SU-DHL-6 (cell line): ENCODE measurements at regions not wholly inside any gene's neighbourhood (a gene's known extent, or its start where the extent isn't known, plus 50 kb on each side); places are given as distances from the start of the nearest gene placed in this dataset.

ENCODE experiments used
- H2AFZ ChIP-seq: fragments of 200-600 bp; sonication (generic); 2 replicates; pipeline ENCODE4 v1.6.1; 2014; ENCODE audit warnings: low read depth, mild to moderate bottlenecking, moderate library complexity, mixed read lengths, antibody characterized with exemption, low read length; ENCODE audit not compliant: severe bottlenecking
- H3F3A ChIP-seq: fragments of 200-600 bp; shearing (Covaris generic); 2 replicates; pipeline ENCODE4 v1.6.0; 2016; ENCODE audit warnings: antibody characterized with exemption, mild to moderate bottlenecking; ENCODE audit not compliant: insufficient read depth
- H3K27ac ChIP-seq: fragments of 200-600 bp; sonication (generic); 2 replicates; pipeline ENCODE4 v1.5.1; 2016; ENCODE audit warnings: low read depth, mild to moderate bottlenecking, low read length, moderate library complexity, mixed read lengths
- H3K27me3 ChIP-seq: fragments of 200-600 bp; sonication (generic), shearing (Covaris generic); 2 replicates; pipeline ENCODE4 v1.6.0; 2014; ENCODE audit warnings: mild to moderate bottlenecking, low read length
- H3K36me3 ChIP-seq: fragments of 200-600 bp; sonication (generic); 2 replicates; pipeline ENCODE4 v1.6.1; 2014; ENCODE audit warnings: mild to moderate bottlenecking, low read length, mixed read lengths
- H3K4me2 ChIP-seq: fragments of 300-600, 200-600 bp; shearing (Covaris generic), sonication (generic); 2 replicates; pipeline ENCODE4 v1.6.0; 2014; ENCODE audit warnings: low read length, low read depth, mild to moderate bottlenecking; ENCODE audit not compliant: poor library complexity, severe bottlenecking
- H3K4me3 ChIP-seq: fragments of 200-600 bp; sonication (generic); 2 replicates; pipeline ENCODE4 v1.5.1; 2014; ENCODE audit warnings: antibody characterized with exemption, low read length, mild to moderate bottlenecking, mixed read lengths; ENCODE audit not compliant: insufficient read depth, poor library complexity, severe bottlenecking
- H3K79me2 ChIP-seq: fragments of 200-600 bp; sonication (generic); 2 replicates; pipeline ENCODE4 v1.6.1; 2014; ENCODE audit warnings: mild to moderate bottlenecking, low read length, moderate library complexity; ENCODE audit not compliant: insufficient read depth
- H3K9ac ChIP-seq: fragments of 200-600 bp; sonication (generic); 2 replicates; pipeline ENCODE4 v1.7.0; 2014; ENCODE audit warnings: mild to moderate bottlenecking, low read length
- H3K9me2 ChIP-seq: fragments of 200-600 bp; sonication (generic); replicated peaks from 2 replicates; pipeline ENCODE4 v1.6.1; 2014; ENCODE audit warnings: low read length; ENCODE audit not compliant: insufficient read depth
- H3K9me3 ChIP-seq: fragments of 200-600 bp; sonication (generic); 2 replicates; pipeline ENCODE4 v1.6.1; 2014; ENCODE audit warnings: low read length, mixed read lengths; ENCODE audit not compliant: insufficient read depth
- H4K20me1 ChIP-seq: fragments of 200-600 bp; sonication (generic); 2 replicates; pipeline ENCODE4 v1.6.1; 2014; ENCODE audit warnings: low read depth, mild to moderate bottlenecking, antibody characterized with exemption, low read length, moderate library complexity, mixed read lengths
- EZH2phosphoT487 ChIP-seq: fragments of 200-600 bp; sonication (generic), shearing (Covaris generic); conservative IDR thresholded peaks from 2 replicates; pipeline ENCODE4 v1.6.1; 2018; ENCODE audit warnings: mild to moderate bottlenecking, antibody characterized with exemption, low read length, moderate library complexity, mixed read lengths
- TF ChIP-seq, protein P1 (sequence below): fragments of 200-600 bp; sonication (generic); IDR thresholded peaks from one replicate; pipeline ENCODE4 v1.5.1; 2017; ENCODE audit warnings: antibody characterized with exemption, mild to moderate bottlenecking, low read length, moderate library complexity; ENCODE audit not compliant: insufficient read depth, poor library complexity, severe bottlenecking

DNA sequence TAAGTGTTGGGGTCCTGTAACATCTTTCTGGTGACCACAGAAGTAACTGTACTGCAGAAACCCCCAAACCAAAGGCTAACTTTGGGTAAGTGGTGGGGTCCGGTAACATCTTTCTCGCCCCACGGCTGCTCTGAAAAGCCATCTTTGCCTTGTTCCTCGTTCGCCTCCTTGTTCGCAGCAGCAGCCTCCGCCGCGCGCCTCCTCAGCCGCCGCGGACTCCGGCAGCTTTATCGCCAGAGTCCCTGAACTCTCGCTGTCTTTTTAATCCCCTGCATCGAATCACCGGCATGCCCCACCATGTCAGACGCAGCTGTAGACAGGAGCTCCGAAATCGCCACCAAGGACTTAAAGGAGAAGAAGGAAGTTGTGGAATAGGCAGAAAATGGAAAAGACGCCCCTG is 316.8 kb downstream of the TUSC7 start:
- no peaks in the 10 kb centered on the region for H3K36me3 ChIP-seq
- no peak for TF ChIP-seq EZH2phosphoT487
- TF ChIP-seq, protein P1, sequence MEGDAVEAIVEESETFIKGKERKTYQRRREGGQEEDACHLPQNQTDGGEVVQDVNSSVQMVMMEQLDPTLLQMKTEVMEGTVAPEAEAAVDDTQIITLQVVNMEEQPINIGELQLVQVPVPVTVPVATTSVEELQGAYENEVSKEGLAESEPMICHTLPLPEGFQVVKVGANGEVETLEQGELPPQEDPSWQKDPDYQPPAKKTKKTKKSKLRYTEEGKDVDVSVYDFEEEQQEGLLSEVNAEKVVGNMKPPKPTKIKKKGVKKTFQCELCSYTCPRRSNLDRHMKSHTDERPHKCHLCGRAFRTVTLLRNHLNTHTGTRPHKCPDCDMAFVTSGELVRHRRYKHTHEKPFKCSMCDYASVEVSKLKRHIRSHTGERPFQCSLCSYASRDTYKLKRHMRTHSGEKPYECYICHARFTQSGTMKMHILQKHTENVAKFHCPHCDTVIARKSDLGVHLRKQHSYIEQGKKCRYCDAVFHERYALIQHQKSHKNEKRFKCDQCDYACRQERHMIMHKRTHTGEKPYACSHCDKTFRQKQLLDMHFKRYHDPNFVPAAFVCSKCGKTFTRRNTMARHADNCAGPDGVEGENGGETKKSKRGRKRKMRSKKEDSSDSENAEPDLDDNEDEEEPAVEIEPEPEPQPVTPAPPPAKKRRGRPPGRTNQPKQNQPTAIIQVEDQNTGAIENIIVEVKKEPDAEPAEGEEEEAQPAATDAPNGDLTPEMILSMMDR: no peak

DNA sequence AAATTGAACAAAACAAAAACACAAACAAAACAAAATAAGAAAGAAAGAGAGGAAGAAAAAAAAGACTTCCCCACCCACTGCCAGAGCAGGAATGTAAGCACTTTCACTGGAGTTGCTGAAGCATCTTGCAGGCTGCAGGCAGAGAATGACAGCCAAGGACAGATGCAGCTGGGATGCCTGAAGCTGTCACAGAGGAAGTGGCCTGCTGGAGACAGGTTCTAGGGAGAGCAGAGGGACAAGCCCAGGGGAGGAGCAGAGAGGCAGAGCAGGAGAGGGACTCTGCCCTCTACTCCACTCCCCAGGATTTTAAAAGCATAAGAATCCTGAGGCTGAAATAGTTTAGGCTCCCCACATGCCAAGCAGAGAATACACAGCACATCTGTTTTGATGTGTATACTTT is 326.2 kb downstream of the TUSC7 start:
- no peak overlapping the region for H3K4me3 ChIP-seq
- H3K9me2 ChIP-seq: no peaks in the 10 kb centered on the region
- no peak overlapping the region for H3K4me2 ChIP-seq
- H3K27me3 ChIP-seq: no peaks in the 10 kb centered on the region
- H3K9me3 ChIP-seq: peaks cover 9% of the 10 kb centered on the region; the same call in 1 of the 2 replicates
- no peaks in the 10 kb centered on the region for H3F3A ChIP-seq
- H3K36me3 ChIP-seq: no peaks in the 10 kb centered on the region
- no peak overlapping the region for H2AFZ ChIP-seq
- no peak overlapping the region for H3K27ac ChIP-seq
- no peaks in the 10 kb centered on the region for H3K79me2 ChIP-seq
- no peak overlapping the region for H3K9ac ChIP-seq
- no peak for TF ChIP-seq EZH2phosphoT487
- TF ChIP-seq, protein P1: no peak
- H4K20me1 ChIP-seq: no peaks in the 10 kb centered on the region

More for the DNA sequence above, 316.8 kb downstream of the TUSC7 start:
- Histone ChIP-seq H4K20me1 (no peaks in the 10 kb centered on the region), H3K9me2 (no peaks in the 10 kb centered on the region), H3K9me3 (peaks cover 6% of the 10 kb centered on the region; the same call in 1 of the 2 replicates), H3K79me2 (no peaks in the 10 kb centered on the region), H3F3A (no peaks in the 10 kb centered on the region), H2AFZ (no peak overlapping the region), H3K9ac (no peak overlapping the region), H3K4me3 (no peak overlapping the region), H3K4me2 (no peak overlapping the region), H3K27me3 (no peaks in the 10 kb centered on the region), H3K27ac (no peak overlapping the region)

DNA sequence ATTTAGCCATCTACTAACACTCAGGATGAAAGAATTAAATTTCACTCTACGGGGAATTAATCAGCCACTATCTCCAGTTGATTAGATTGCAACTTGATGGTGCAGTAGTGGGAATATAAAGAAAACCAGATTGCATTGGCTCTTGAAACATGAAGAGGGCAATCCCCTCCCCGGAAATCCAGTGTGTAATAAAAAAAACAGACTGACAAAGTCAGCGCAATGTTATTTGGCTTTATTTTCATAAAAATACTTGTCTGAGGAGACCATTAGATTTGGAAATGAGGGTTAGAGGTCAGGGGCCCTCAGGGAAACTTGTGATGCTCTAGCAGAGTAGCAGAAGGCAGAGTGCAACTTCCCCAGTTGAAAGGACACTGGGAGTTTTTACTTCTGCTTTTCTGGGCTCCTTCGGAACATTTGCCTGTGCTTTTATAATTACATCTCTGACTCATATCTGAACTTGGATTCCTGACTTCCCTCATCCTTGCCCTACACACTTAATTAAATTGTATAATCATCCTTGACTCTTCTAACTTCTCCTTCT is 326.8 kb downstream of the TUSC7 start:
- Histone ChIP-seq H3K9me3 (peaks cover 6% of the 10 kb centered on the region; the same call in 1 of the 2 replicates), H3K36me3 (no peaks in the 10 kb centered on the region), H3K9me2 (no peaks in the 10 kb centered on the region), H3K79me2 (no peaks in the 10 kb centered on the region), H3K4me2 (no peak overlapping the region), H2AFZ (no peak overlapping the region), H4K20me1 (no peaks in the 10 kb centered on the region), H3K4me3 (no peak overlapping the region), H3F3A (no peaks in the 10 kb centered on the region), H3K9ac (no peak overlapping the region), H3K27ac (no peak overlapping the region), H3K27me3 (no peaks in the 10 kb centered on the region)
- TF ChIP-seq, protein P1: no peak
- TF ChIP-seq EZH2phosphoT487: no peak
